GM23248 (cell line): ENCODE measurements at regions not wholly inside any gene's neighbourhood (a gene's known extent, or its start where the extent isn't known, plus 50 kb on each side); places are given as distances from the start of the nearest gene placed in this dataset.

Source experiments
- EZH2 ChIP-seq: fragments of 200-600 bp; sonication (generic); IDR thresholded peaks from 2 replicates; pipeline ENCODE4 v1.6.1; 2018; ENCODE audit warnings: antibody characterized with exemption, mild to moderate bottlenecking; ENCODE audit not compliant: insufficient read depth, poor library complexity, severe bottlenecking
- EZH2phosphoT487 ChIP-seq: fragments of 200-600 bp; sonication (generic); IDR thresholded peaks from 2 replicates; pipeline ENCODE4 v1.6.1; 2018; ENCODE audit warnings: antibody characterized with exemption, moderate library complexity, mild to moderate bottlenecking, low read depth; ENCODE audit not compliant: insufficient read depth

DNA sequence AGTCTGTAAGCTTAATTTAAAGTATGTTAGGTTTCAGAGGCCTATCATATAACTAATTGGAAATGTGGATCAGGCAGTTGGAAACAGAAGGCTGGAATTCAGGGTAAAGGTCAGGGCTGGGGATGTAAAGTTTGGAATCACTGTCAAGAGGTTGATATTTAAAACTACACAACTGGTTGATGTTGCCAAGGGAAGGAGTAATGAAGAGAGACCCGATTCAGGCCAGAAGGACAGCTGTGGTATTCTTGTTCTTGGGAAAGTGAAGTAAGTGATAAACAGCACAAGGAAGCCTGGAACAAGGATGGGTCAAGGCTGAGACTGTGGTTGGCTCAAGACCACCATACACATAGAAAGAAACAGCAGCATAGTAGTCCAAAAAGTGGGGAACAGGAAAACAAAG, 654.2 kb downstream of the NTRK3 start:
- TF ChIP-seq EZH2phosphoT487 (no peak), EZH2 (no peak)
